Liver (tissue), 3 donors: ENCODE measurements at regions not wholly inside any gene's neighbourhood (a gene's known extent, or its start where the extent isn't known, plus 50 kb on each side); places are given as distances from the start of the nearest gene placed in this dataset.

Source experiments
- ATF3 ChIP-seq: IDR thresholded peaks from 2 replicates; pipeline ENCODE4 v1.6.1; 2016; ENCODE audit warnings: antibody characterized with exemption
- CTCF ChIP-seq: fragments of 150-350 bp; IDR thresholded peaks from 2 replicates; pipeline ENCODE4 v1.5.1; 2017; ENCODE audit warnings: improper control_type of control experiment, low read depth, low read length; ENCODE audit not compliant: missing input control
- EGR1 ChIP-seq, 2 donors: IDR thresholded peaks; 2 replicates each; pipeline ENCODE4 v1.6.1; 2016 to 2018; ENCODE audit warnings: antibody characterized with exemption in 2 of 2, low read depth in 2 of 2
- FOXA2 ChIP-seq: IDR thresholded peaks from 2 replicates; pipeline ENCODE4 v1.6.1; 2016; ENCODE audit warnings: antibody characterized with exemption
- GABPA ChIP-seq, 2 donors: IDR thresholded peaks in 1 of 2; conservative IDR thresholded peaks in 1 of 2; 2 replicates each; pipeline ENCODE4 v1.6.1; 2016; ENCODE audit warnings: antibody characterized with exemption in 2 of 2, mild to moderate bottlenecking in 1 of 2, moderate library complexity in 1 of 2
- HNF4A ChIP-seq, 2 donors: conservative IDR thresholded peaks; 2 replicates each; pipeline ENCODE4 v1.6.1; 2016; ENCODE audit warnings: antibody characterized with exemption in 2 of 2, mild to moderate bottlenecking in 2 of 2
- JUND ChIP-seq, 2 donors: IDR thresholded peaks; 2 replicates each; pipeline ENCODE4 v1.6.1; 2016; ENCODE audit warnings: antibody characterized with exemption in 2 of 2
- MAX ChIP-seq: IDR thresholded peaks from 2 replicates; pipeline ENCODE4 v1.6.1; 2016; ENCODE audit warnings: antibody characterized with exemption
- RAD21 ChIP-seq, 2 donors: IDR thresholded peaks; 2 replicates each; pipeline ENCODE4 v1.6.1; 2016; ENCODE audit warnings: antibody characterized with exemption in 2 of 2, mild to moderate bottlenecking in 2 of 2
- REST ChIP-seq: IDR thresholded peaks from 2 replicates; pipeline ENCODE4 v1.6.1; 2016; ENCODE audit warnings: antibody characterized with exemption, mild to moderate bottlenecking
- SP1 ChIP-seq: IDR thresholded peaks from 2 replicates; pipeline ENCODE4 v1.6.1; 2018; ENCODE audit warnings: antibody characterized with exemption, mild to moderate bottlenecking
- TAF1 ChIP-seq: conservative IDR thresholded peaks from 2 replicates; pipeline ENCODE4 v1.6.1; 2016; ENCODE audit warnings: antibody characterized with exemption, mild to moderate bottlenecking
- YY1 ChIP-seq: IDR thresholded peaks from 2 replicates; pipeline ENCODE4 v1.6.1; 2016; ENCODE audit warnings: antibody characterized with exemption, mild to moderate bottlenecking
- ZBTB33 ChIP-seq: IDR thresholded peaks from 2 replicates; pipeline ENCODE4 v1.6.1; 2016; ENCODE audit warnings: antibody characterized with exemption
- donor health status: healthy.
- donor health status: healthy.

- TF ChIP-seq CTCF (no peak), REST (no peak), RAD21 (IDR thresholded peaks at IDR 0.05) (no peak), GABPA (IDR thresholded peaks at IDR 0.05 in 1 of 2, conservative IDR thresholded peaks at IDR 0.05 in 1 of 2) (no peak), YY1 (no peak), ZBTB33 (no peak), ATF3 (no peak), MAX (no peak), EGR1 (IDR thresholded peaks at IDR 0.05; ENCODE audit: low read depth in 2 of 2) (no peak), SP1 (no peak), JUND (IDR thresholded peaks at IDR 0.05) (no peak), TAF1 (no peak), HNF4A (conservative IDR thresholded peaks at IDR 0.05) (no peak), FOXA2 (no peak)
Measured at GRCh38 chr6:126477678-126478077, 137.8 kb downstream of the CENPW start.
